ENCODE measurements at regions not wholly inside any gene's neighbourhood (a gene's known extent, or its start where the extent isn't known, plus 50 kb on each side); places are given as distances from the start of the nearest gene placed in this dataset.
"Not testable (repeated sequence)": the region's sequence is repeated elsewhere in the genome, so short reads cannot be mapped to it uniquely, and the experiment has no call there.

- TF ChIP-seq POLR2AphosphoS5 (IDR thresholded peaks at IDR 0.05), result no peak
- no peak for TF ChIP-seq POLR2A (IDR thresholded peaks at IDR 0.05)
- no peak for TF ChIP-seq EP300 (IDR thresholded peaks at IDR 0.05)
- TF ChIP-seq CTCF (IDR thresholded peaks at IDR 0.05), result no peak
- Histone ChIP-seq H3K4me3 (no peak overlapping the region), H3K27me3 (no peaks in the 10 kb centered on the region), H3K9me3 (no peaks in the 10 kb centered on the region), H3K4me1 (no peaks in the 10 kb centered on the region), H3K27ac (no peak overlapping the region), H3K36me3 (no peaks in the 10 kb centered on the region)
- 32% methylated on average over 2 of the region's 2 CpGs for WGBS
- DNase-seq (ENCODE audit: low spot score in 2 of 2), result no peak
Measured at GRCh38 chr3:75272691-75273090, 391.4 kb upstream of the FRG2C start.

- H3K27me3 ChIP-seq; H3K36me3 ChIP-seq; H3K27ac ChIP-seq; H3K4me3 ChIP-seq; H3K4me1 ChIP-seq; H3K9me3 ChIP-seq; DNase-seq (ENCODE audit: low spot score in 2 of 2): not testable (repeated sequence)
- WGBS, result 31% methylated on average over 3 of the region's 3 CpGs
Measured at GRCh38 chr3:75285531-75286148, 378.5 kb upstream of the FRG2C start.

- H3K4me1 ChIP-seq; H3K4me3 ChIP-seq; H3K9me3 ChIP-seq; H3K27ac ChIP-seq; H3K27me3 ChIP-seq; H3K36me3 ChIP-seq; DNase-seq (ENCODE audit: low spot score in 2 of 2): not testable (repeated sequence)
- WGBS, result 95% methylated on average over 27 of the region's 40 CpGs
Measured at GRCh38 chr3:75288972-75289574, 375.1 kb upstream of the FRG2C start.

GRCh38 chr3:75294124-75294523, 370.0 kb upstream of the FRG2C start:
- Histone ChIP-seq H3K36me3 (no peaks in the 10 kb centered on the region), H3K27ac (no peak overlapping the region), H3K9me3 (no peaks in the 10 kb centered on the region), H3K27me3 (no peaks in the 10 kb centered on the region), H3K4me1 (no peaks in the 10 kb centered on the region), H3K4me3 (no peak overlapping the region)
- no peak for DNase-seq (ENCODE audit: low spot score in 2 of 2)
- TF ChIP-seq EP300 (IDR thresholded peaks at IDR 0.05), result no peak
- peak; percentile 50 to 70 for TF ChIP-seq CTCF (IDR thresholded peaks at IDR 0.05)
- WGBS, result 2% methylated on average over 4 of the region's 4 CpGs

- H3K27me3 ChIP-seq, result no peaks in the 10 kb centered on the region
- H3K27ac ChIP-seq, result no peak overlapping the region
- no peaks in the 10 kb centered on the region for H3K36me3 ChIP-seq
- no peak overlapping the region for H3K4me3 ChIP-seq
- WGBS, result 82% methylated on average over 7 of the region's 7 CpGs
- no peak for DNase-seq (ENCODE audit: low spot score in 2 of 2)
- H3K9me3 ChIP-seq, result no peaks in the 10 kb centered on the region
- TF ChIP-seq EP300 (IDR thresholded peaks at IDR 0.05) (no peak), POLR2A (IDR thresholded peaks at IDR 0.05) (no peak), POLR2AphosphoS5 (IDR thresholded peaks at IDR 0.05) (no peak), CTCF (IDR thresholded peaks at IDR 0.05) (no peak)
- no peaks in the 10 kb centered on the region for H3K4me1 ChIP-seq
Measured at GRCh38 chr3:75295013-75295412, 369.1 kb upstream of the FRG2C start.

GRCh38 chr3:75296858-75297257, 367.3 kb upstream of the FRG2C start:
- Histone ChIP-seq H3K27ac (no peak overlapping the region), H3K27me3 (peaks cover 2% of the 10 kb centered on the region), H3K4me1 (no peaks in the 10 kb centered on the region), H3K4me3 (no peak overlapping the region), H3K9me3 (no peaks in the 10 kb centered on the region), H3K36me3 (no peaks in the 10 kb centered on the region)
- TF ChIP-seq POLR2A (IDR thresholded peaks at IDR 0.05), result no peak
- no peak for TF ChIP-seq POLR2AphosphoS5 (IDR thresholded peaks at IDR 0.05)
- no peak for TF ChIP-seq CTCF (IDR thresholded peaks at IDR 0.05)
- TF ChIP-seq EP300 (IDR thresholded peaks at IDR 0.05), result no peak
- 72% methylated on average over 3 of the region's 3 CpGs for WGBS
- DNase-seq (ENCODE audit: low spot score in 2 of 2), result no peak

All from suprapubic skin (tissue), 4 donors.